ENCODE measurements at regions not wholly inside any gene's neighbourhood (a gene's known extent, or its start where the extent isn't known, plus 50 kb on each side); places are given as distances from the start of the nearest gene placed in this dataset.

DNA sequence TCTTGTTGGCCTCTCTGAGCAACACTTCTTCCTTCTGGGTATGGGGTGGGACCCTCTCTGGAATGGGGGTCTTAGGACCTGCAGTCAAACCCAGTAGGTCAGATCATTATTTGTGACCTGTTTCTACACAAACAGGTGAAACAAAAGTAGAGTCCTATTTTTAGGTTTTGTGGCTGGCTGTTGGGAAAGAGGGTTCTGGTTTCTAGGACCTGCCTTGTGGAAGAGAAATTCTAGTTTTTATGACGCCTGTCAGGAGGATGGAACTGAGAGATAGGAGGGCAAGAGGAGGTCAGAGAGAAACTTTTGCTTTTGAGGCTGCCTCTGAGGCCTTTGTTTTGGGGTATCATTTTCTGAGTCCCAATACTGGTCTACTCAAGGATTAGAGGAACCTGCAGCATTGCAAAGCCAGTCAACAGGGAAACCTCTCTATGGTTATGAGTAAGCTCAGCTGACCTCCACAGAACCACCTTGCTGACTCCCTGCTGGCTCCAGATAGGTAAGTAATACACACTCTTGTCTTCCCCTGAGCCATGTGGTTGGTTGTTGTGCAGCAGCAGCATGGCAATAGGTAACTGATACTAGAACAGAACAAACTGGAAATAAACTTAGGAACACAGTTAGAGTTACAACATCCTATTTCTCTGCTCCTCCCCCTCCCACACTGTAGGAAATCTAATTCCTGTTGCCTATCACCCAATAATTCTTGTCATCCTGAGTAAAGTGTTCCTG lies 114.7 kb upstream of the VCX3B start:
- no peaks in the 10 kb centered on the region for H3K27me3 Mint-ChIP-seq (ENCODE audit: low read depth)
- no peak for DNase-seq (ENCODE audit: low spot score)
- H3K27ac Mint-ChIP-seq (ENCODE audit: unreplicated experiment): no peak overlapping the region
- no peaks in the 10 kb centered on the region for H3K36me3 Mint-ChIP-seq (ENCODE audit: low read depth)
- H3K4me3 Mint-ChIP-seq (ENCODE audit: unreplicated experiment): no peak overlapping the region
- peaks cover 14% of the 10 kb centered on the region for H3K9me3 Mint-ChIP-seq (ENCODE audit: low read depth)
- no peaks in the 10 kb centered on the region for H3K4me1 Mint-ChIP-seq (ENCODE audit: low read depth)
- TF ChIP-seq, protein P1, sequence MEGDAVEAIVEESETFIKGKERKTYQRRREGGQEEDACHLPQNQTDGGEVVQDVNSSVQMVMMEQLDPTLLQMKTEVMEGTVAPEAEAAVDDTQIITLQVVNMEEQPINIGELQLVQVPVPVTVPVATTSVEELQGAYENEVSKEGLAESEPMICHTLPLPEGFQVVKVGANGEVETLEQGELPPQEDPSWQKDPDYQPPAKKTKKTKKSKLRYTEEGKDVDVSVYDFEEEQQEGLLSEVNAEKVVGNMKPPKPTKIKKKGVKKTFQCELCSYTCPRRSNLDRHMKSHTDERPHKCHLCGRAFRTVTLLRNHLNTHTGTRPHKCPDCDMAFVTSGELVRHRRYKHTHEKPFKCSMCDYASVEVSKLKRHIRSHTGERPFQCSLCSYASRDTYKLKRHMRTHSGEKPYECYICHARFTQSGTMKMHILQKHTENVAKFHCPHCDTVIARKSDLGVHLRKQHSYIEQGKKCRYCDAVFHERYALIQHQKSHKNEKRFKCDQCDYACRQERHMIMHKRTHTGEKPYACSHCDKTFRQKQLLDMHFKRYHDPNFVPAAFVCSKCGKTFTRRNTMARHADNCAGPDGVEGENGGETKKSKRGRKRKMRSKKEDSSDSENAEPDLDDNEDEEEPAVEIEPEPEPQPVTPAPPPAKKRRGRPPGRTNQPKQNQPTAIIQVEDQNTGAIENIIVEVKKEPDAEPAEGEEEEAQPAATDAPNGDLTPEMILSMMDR (IDR thresholded peaks at IDR 0.05): no peak

- no peak overlapping the region for H3K4me3 Mint-ChIP-seq (ENCODE audit: unreplicated experiment)
- no peaks in the 10 kb centered on the region for H3K36me3 Mint-ChIP-seq (ENCODE audit: low read depth)
- H3K9me3 Mint-ChIP-seq (ENCODE audit: low read depth): peaks cover 14% of the 10 kb centered on the region
- TF ChIP-seq, protein P1 (IDR thresholded peaks at IDR 0.05): no peak
- no peak overlapping the region for H3K27ac Mint-ChIP-seq (ENCODE audit: unreplicated experiment)
- DNase-seq (ENCODE audit: low spot score): no peak
- no peaks in the 10 kb centered on the region for H3K27me3 Mint-ChIP-seq (ENCODE audit: low read depth)
- H3K4me1 Mint-ChIP-seq (ENCODE audit: low read depth): no peaks in the 10 kb centered on the region
Observed at GRCh38 chrX:8358302-8358701, 106.3 kb upstream of the VCX3B start.

DNA sequence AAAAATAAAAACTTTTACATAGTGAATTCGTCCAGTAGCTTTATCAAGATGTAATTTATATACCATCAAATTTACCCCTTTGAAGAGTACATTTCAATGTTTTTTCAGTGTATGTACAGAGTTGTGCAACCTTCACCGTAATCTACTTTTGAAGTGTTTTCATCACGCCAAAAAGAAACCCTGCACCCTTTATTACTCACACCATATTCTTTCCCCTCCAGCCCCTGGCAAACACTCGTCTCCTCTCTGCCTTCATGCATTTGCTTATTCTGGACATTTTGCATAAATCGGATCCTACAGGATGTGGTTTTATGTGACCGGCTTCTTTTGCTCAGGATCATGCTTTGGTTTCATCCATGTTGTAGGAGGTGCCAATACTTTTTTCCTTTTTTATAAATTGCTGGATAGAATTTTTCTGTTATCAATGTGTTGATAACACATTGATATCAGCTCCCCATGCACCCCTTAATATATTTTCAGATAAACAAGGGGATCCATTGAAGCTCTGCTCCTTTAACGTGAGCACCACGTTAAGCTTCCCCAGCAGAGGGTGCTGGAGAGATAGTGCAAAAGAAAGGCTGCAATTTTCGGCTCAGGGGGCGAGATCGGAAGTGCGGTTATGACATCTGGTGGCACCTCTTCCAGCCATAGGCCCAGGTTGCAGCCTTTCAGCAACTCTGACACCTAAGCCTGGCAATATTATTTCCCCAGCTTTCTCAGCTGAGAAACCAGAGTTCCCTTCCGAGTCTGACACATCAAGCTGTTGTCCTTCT lies 100.1 kb upstream of the VCX3B start:
- H3K9me3 Mint-ChIP-seq (ENCODE audit: low read depth): no peaks in the 10 kb centered on the region
- H3K27ac Mint-ChIP-seq (ENCODE audit: unreplicated experiment): no peak overlapping the region
- TF ChIP-seq, protein P1 (IDR thresholded peaks at IDR 0.05): peak; percentile 64
- H3K4me1 Mint-ChIP-seq (ENCODE audit: low read depth): no peaks in the 10 kb centered on the region
- no peaks in the 10 kb centered on the region for H3K27me3 Mint-ChIP-seq (ENCODE audit: low read depth)
- no peak overlapping the region for H3K4me3 Mint-ChIP-seq (ENCODE audit: unreplicated experiment)
- H3K36me3 Mint-ChIP-seq (ENCODE audit: low read depth): no peaks in the 10 kb centered on the region
- no peak for DNase-seq (ENCODE audit: low spot score)

DNA sequence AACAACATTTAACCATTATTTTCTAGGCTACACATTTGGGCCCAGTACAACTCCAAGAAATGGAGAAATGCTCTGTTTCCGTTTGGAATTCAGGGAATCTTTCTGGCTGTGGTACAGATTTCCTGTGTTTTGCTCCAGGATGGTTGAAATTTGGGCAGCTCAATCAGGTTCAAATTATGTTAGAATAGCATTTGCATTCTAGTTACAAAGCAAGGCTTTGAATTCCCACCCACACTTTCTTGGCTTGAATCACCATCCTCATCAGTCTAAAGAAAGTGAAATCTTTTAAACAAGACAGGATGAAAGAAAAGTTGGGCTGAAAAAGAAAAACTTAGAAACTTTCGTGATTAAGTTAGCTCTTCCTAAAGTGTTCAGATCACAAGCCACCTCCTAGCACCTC lies 98.1 kb upstream of the VCX3B start:
- TF ChIP-seq, protein P1 (IDR thresholded peaks at IDR 0.05): no peak
- Mint-ChIP-seq H3K4me3 (ENCODE audit: unreplicated experiment) (no peak overlapping the region), H3K27me3 (ENCODE audit: low read depth) (no peaks in the 10 kb centered on the region), H3K4me1 (ENCODE audit: low read depth) (no peaks in the 10 kb centered on the region), H3K27ac (ENCODE audit: unreplicated experiment) (no peak overlapping the region), H3K9me3 (ENCODE audit: low read depth) (peaks cover 4% of the 10 kb centered on the region), H3K36me3 (ENCODE audit: low read depth) (no peaks in the 10 kb centered on the region)
- DNase-seq (ENCODE audit: low spot score): no peak

- Mint-ChIP-seq H3K36me3 (ENCODE audit: low read depth) (no peaks in the 10 kb centered on the region), H3K4me1 (ENCODE audit: low read depth) (no peaks in the 10 kb centered on the region), H3K9me3 (ENCODE audit: low read depth) (peaks cover 43% of the 10 kb centered on the region), H3K27me3 (ENCODE audit: low read depth) (no peaks in the 10 kb centered on the region), H3K27ac (ENCODE audit: unreplicated experiment) (no peak overlapping the region), H3K4me3 (ENCODE audit: unreplicated experiment) (no peak overlapping the region)
- TF ChIP-seq, protein P1 (IDR thresholded peaks at IDR 0.05): no peak
- DNase-seq (ENCODE audit: low spot score): no peak
Observed at GRCh38 chrX:8374041-8374825, 90.4 kb upstream of the VCX3B start.

All from chondrocyte (in vitro differentiated cells).